K562 (cell line): ENCODE measurements at regions not wholly inside any gene's neighbourhood (a gene's known extent, or its start where the extent isn't known, plus 50 kb on each side); places are given as distances from the start of the nearest gene placed in this dataset.

Source experiments
- ATAC-seq: fragments of 200-7000 bp; cut with Tn5 transposase; 3 replicates; pipeline ENCODE4 v1.9.1; 2020; ENCODE audit warnings: moderate library complexity
- BruUV-seq: library from RNA; stranded (reverse); fragments of 400-500 nt; replicated peaks from 2 replicates; lab custom pipeline; 2021; lab: Mats Ljungman, UMichigan
- CTCF ChIA-PET: fragments of 300-600 bp; formaldehyde crosslinking; extraction: SDS; loops from one replicate; lab custom pipeline; 2021; ENCODE audit warnings: low intra/inter-chr PET ratio; lab: Yijun Ruan, JAX
- POLR2A ChIA-PET: fragments of 300-600, 350-650 bp; sonication (Branson Sonifier 250); formaldehyde crosslinking; extraction: SDS; loops from one replicate; lab custom pipeline; 2021; ENCODE audit warnings: antibody characterized with exemption, inconsistent platforms; lab: Yijun Ruan, JAX
- DNase-seq, 4 experiments: peaks; one replicate each; pipeline versions ENCODE4 v3.0.0 to v3.0.0-alpha.2; 2011 to 2018; ENCODE audit warnings: low spot score in 3 of 4, mixed read lengths in 3 of 4; ENCODE audit errors: extremely low read depth in 1 of 4
- FAIRE-seq: peaks from 2 replicates; lab custom pipeline; 2011; peaks lifted over from hg19 to GRCh38; lab: Jason Lieb, UNC
- H2AFZ ChIP-seq: 2 replicates; pipeline ENCODE4 v1.6.0; 2011; ENCODE audit warnings: low read depth, low read length, control low read depth, inconsistent platforms
- H3K27ac ChIP-seq: fragments of 200-600 bp; 3 replicates; pipeline ENCODE4 v1.8.0; 2011; ENCODE audit warnings: low read depth, mild to moderate bottlenecking, control low read depth, inconsistent platforms, low read length, moderate library complexity, mixed read lengths; ENCODE audit errors: extremely low read depth
- H3K27me3 ChIP-seq, 2 experiments: fragments of 300-600 bp in 1 of 2; 2 replicates in 1 of 2; 3 replicates in 1 of 2; pipeline versions ENCODE4 v1.6.0 to v1.8.0; 2011; ENCODE audit warnings: inconsistent platforms in 2 of 2, low read length in 2 of 2, mild to moderate bottlenecking in 1 of 2, mixed read lengths in 1 of 2, moderate library complexity in 1 of 2; ENCODE audit not compliant: control insufficient read depth in 2 of 2, insufficient read depth in 2 of 2
- H3K36me3 ChIP-seq: fragments of 300-600 bp; 3 replicates; pipeline ENCODE4 v1.8.0; 2011; ENCODE audit warnings: mild to moderate bottlenecking, low read length, inconsistent platforms; ENCODE audit not compliant: control insufficient read depth, insufficient read depth
- H3K4me1 ChIP-seq, 2 experiments: fragments of 200-600 bp in 1 of 2; replicated peaks in 1 of 2; 2 replicates in 1 of 2; 3 replicates in 1 of 2; pipeline versions ENCODE4 v1.5.1 to v1.8.0; 2011; ENCODE audit warnings: inconsistent platforms in 2 of 2, low read length in 2 of 2, mild to moderate bottlenecking in 1 of 2, mixed read lengths in 1 of 2, moderate library complexity in 1 of 2; ENCODE audit not compliant: control insufficient read depth in 2 of 2, insufficient read depth in 2 of 2
- H3K4me2 ChIP-seq: 2 replicates; pipeline ENCODE4 v1.6.1; 2011; ENCODE audit warnings: low read length, control low read depth, inconsistent platforms, mixed read lengths; ENCODE audit not compliant: insufficient read depth
- H3K4me3 ChIP-seq: fragments of 200-600 bp; sonication (generic), shearing (Covaris generic); 2 replicates; pipeline ENCODE4 v1.5.1; 2016; ENCODE audit warnings: control low read depth, inconsistent platforms
- H3K79me2 ChIP-seq: fragments of 200-600 bp; 3 replicates; pipeline ENCODE4 v1.8.0; 2011; ENCODE audit warnings: low read length, inconsistent platforms; ENCODE audit not compliant: control insufficient read depth, insufficient read depth
- H3K9ac ChIP-seq, 2 experiments: 2 replicates each; pipeline versions ENCODE4 v1.6.0 to v1.6.1; 2011; ENCODE audit warnings: low read depth in 2 of 2, low read length in 2 of 2, control low read depth in 1 of 2, inconsistent platforms in 1 of 2, mild to moderate bottlenecking in 1 of 2, mixed read lengths in 1 of 2; ENCODE audit not compliant: insufficient read depth in 1 of 2
- H3K9me1 ChIP-seq: one replicate; pipeline ENCODE4 v1.6.0; 2011; ENCODE audit warnings: inconsistent platforms, mild to moderate bottlenecking, low read length, moderate library complexity; ENCODE audit not compliant: control insufficient read depth, insufficient read depth
- H3K9me3 ChIP-seq: replicated peaks from 2 replicates; pipeline ENCODE4 v1.5.1; 2011; ENCODE audit warnings: low read depth, low read length, inconsistent platforms; ENCODE audit not compliant: control insufficient read depth, insufficient read depth
- H4K20me1 ChIP-seq: replicated peaks from 2 replicates; pipeline ENCODE4 v1.6.1; 2011; ENCODE audit warnings: low read length, inconsistent platforms, mixed read lengths; ENCODE audit not compliant: control insufficient read depth, insufficient read depth
- ARID4B ChIP-seq: sonication (generic); formaldehyde crosslinking; IDR thresholded peaks from 2 replicates; pipeline ENCODE4 v1.8.0; 2022; ENCODE audit warnings: mild to moderate bottlenecking, missing genetic modification reagents
- MAFG ChIP-seq: fragments of 450-650 bp; conservative IDR thresholded peaks from 2 replicates; pipeline ENCODE4 v1.6.1; 2016; ENCODE audit warnings: missing genetic modification characterization, missing compliant biosample characterization
- MTA2 ChIP-seq: fragments of 450-650 bp; IDR thresholded peaks from 2 replicates; pipeline ENCODE4 v1.6.1; 2016; ENCODE audit warnings: low read depth
- NFE2L1 ChIP-seq: fragments of 450-650 bp; IDR thresholded peaks from 2 replicates; pipeline ENCODE4 v1.6.1; 2016; ENCODE audit warnings: missing genetic modification characterization, low read depth, mild to moderate bottlenecking, missing compliant biosample characterization, moderate library complexity, borderline replicate concordance
- NRF1 ChIP-seq, 2 experiments: fragments of 450-650 bp; IDR thresholded peaks in 1 of 2; conservative IDR thresholded peaks in 1 of 2; 2 replicates each; pipeline ENCODE4 v1.6.1; 2014; ENCODE audit warnings: mild to moderate bottlenecking in 2 of 2
- PREB ChIP-seq: sonication (generic); formaldehyde crosslinking; IDR thresholded peaks from 2 replicates; pipeline ENCODE4 v1.8.1; 2023; ENCODE audit warnings: mild to moderate bottlenecking, missing genetic modification reagents
- ZNF583 ChIP-seq: fragments of 250-450 bp; sonication (Bioruptor Pico); IDR thresholded peaks from 2 replicates; pipeline ENCODE4 v1.4.0; 2020
- ZNF778 ChIP-seq: fragments of 450-650 bp; formaldehyde crosslinking; IDR thresholded peaks from 2 replicates; pipeline ENCODE4 v1.4.0; 2020; ENCODE audit warnings: mild to moderate bottlenecking, moderate library complexity
- ZNF785 ChIP-seq: fragments of 250-450 bp; sonication (Bioruptor Pico); IDR thresholded peaks from 2 replicates; pipeline ENCODE4 v1.4.0; 2020; ENCODE audit warnings: mild to moderate bottlenecking
- WGBS: fragments of 100-300 bp; shearing (Covaris generic); methylation state at CpG from one replicate; pipeline ENCODE4 v1.1.6; 2016; ENCODE audit warnings: low coverage, mixed read lengths; ENCODE audit not compliant: insufficient coverage; ENCODE audit errors: missing lambda C conversion rate; 5-methylcytosine and 5-hydroxymethylcytosine counted together
- in situ Hi-C: fragments of 300-500 bp; cut with MboI; formaldehyde crosslinking; loops from 4 replicates; pipeline ENCODE4 v1.15.0; 2018; ENCODE audit warnings: inconsistent platforms, mixed read lengths
- intact Hi-C: fragments of 100-400 bp; cut with micrococcal nuclease; formaldehyde crosslinking; loops from 2 replicates; pipeline ENCODE4 v1.14.2; 2022

GRCh38 chr6:166877349-166877748, 79.0 kb downstream of the RNASET2 start:
- Histone ChIP-seq H4K20me1 (no peaks in the 10 kb centered on the region), H3K4me3 (no peak overlapping the region), H3K4me2 (no peak overlapping the region), H3K27ac (no peak overlapping the region), H3K9me3 (no peaks in the 10 kb centered on the region), H3K27me3 (peaks cover 11 to 27% of the 10 kb centered on the region in 2 experiments), H3K36me3 (no peaks in the 10 kb centered on the region), H2AFZ (no peak overlapping the region), H3K79me2 (no peaks in the 10 kb centered on the region), H3K9me1 (no peaks in the 10 kb centered on the region), H3K4me1 (no peaks in the 10 kb centered on the region; a peak in 1 of 5 replicates), H3K9ac (no peak overlapping the region)
- FAIRE-seq, result no peak
- ChIA-PET CTCF (no interaction called here), POLR2A (no interaction called here)
- TF ChIP-seq ZNF778 (CRISPR knock-in tag) (no peak), MAFG (tag) (peak; percentile 29; the same call in 1 of the 2 replicates), NFE2L1 (tag) (0 out of 2 replicates have a peak, but pooled peaks have one; percentile 7)
- DNase-seq, result no peak
- intact Hi-C loops, result no loop called here
- in situ Hi-C loops, result no loop called here
- no TSS peak for BruUV-seq
- no peak for ATAC-seq
- WGBS, result 13% methylated on average over 2 of the region's 2 CpGs

- no TSS peak for BruUV-seq
- peaks cover 0 to 3% of the 10 kb centered on the region in 2 experiments; a peak in 2 of 5 replicates for H3K4me1 ChIP-seq
- no peak overlapping the region for H3K4me3 ChIP-seq
- H3K9me1 ChIP-seq, result no peaks in the 10 kb centered on the region
- FAIRE-seq (no peak), DNase-seq (no peak), ATAC-seq (no peak)
- peaks cover 19 to 41% of the 10 kb centered on the region in 2 experiments for H3K27me3 ChIP-seq
- H2AFZ ChIP-seq, result no peak overlapping the region
- intact Hi-C loops, result no loop called here
- H3K27ac ChIP-seq, result no peak overlapping the region
- H3K36me3 ChIP-seq, result no peaks in the 10 kb centered on the region
- no peaks in the 10 kb centered on the region for H3K79me2 ChIP-seq
- POLR2A ChIA-PET, result no interaction called here
- H4K20me1 ChIP-seq, result no peaks in the 10 kb centered on the region
- CTCF ChIA-PET, result no interaction called here
- H3K4me2 ChIP-seq, result no peak overlapping the region
- H3K9ac ChIP-seq, result no peak overlapping the region
- in situ Hi-C loops, result no loop called here
- WGBS, result 12% methylated on average over 9 of the region's 9 CpGs
- no peaks in the 10 kb centered on the region for H3K9me3 ChIP-seq
- TF ChIP-seq NRF1 (conservative IDR thresholded peaks at IDR 0.05 in 1 of 2, IDR thresholded peaks at IDR 0.05 in 1 of 2), result no peak
- TF ChIP-seq ARID4B (CRISPR knock-in tag), result no peak
- TF ChIP-seq MTA2, result no peak
- no peak for TF ChIP-seq ZNF583 (CRISPR knock-in tag)
- no peak for TF ChIP-seq ZNF785
- TF ChIP-seq PREB (CRISPR knock-in tag), result no peak
Observed at GRCh38 chr6:166872531-166873009, 83.8 kb downstream of the RNASET2 start.
